ENCODE measurements at regions not wholly inside any gene's neighbourhood (a gene's known extent, or its start where the extent isn't known, plus 50 kb on each side); places are given as distances from the start of the nearest gene placed in this dataset.

DNA sequence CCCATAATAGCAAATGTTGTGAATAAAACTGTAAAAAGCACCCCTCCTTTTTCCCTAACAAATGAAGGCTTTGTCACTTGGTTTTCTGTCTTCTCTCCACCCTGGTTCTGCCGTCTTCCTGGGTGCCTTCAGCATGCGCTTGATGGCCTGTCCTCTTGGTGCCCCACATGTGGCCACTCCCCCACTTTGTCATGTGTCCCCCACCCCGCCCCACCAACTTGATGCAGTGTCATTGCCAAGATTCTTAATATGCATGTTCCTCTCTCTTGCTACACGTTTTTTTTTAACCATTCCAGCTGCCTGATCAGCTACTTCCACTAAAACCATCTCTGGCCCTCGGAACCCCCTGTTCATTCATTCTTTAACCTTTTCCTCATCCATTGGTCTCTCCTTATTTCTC lies 340.3 kb downstream of the QKI start:
- intact Hi-C loops (cut with micrococcal nuclease): no loop called here
- no peak overlapping the region for H3K4me3 ChIP-seq
- peaks cover 7% of the 10 kb centered on the region for H3K9me3 ChIP-seq (replicated peaks)
- H3K4me1 ChIP-seq: peaks cover 12% of the 10 kb centered on the region
- no peak overlapping the region for H3K27ac ChIP-seq (replicated peaks)
- no peak for TF ChIP-seq CTCF (IDR thresholded peaks at IDR 0.05; ENCODE audit: borderline replicate concordance)
- no peaks in the 10 kb centered on the region for H3K36me3 ChIP-seq
- H3K27me3 ChIP-seq (ENCODE audit: low read depth): no peaks in the 10 kb centered on the region
- DNase-seq: no peak

GRCh38 chr6:163753430-163753829 lies 338.9 kb downstream of the QKI start:
- TF ChIP-seq CTCF (IDR thresholded peaks at IDR 0.05; ENCODE audit: borderline replicate concordance): no peak
- Histone ChIP-seq H3K9me3 (replicated peaks) (peaks cover 7% of the 10 kb centered on the region), H3K4me3 (no peak overlapping the region), H3K36me3 (no peaks in the 10 kb centered on the region), H3K27me3 (ENCODE audit: low read depth) (no peaks in the 10 kb centered on the region), H3K4me1 (peaks cover 27% of the 10 kb centered on the region), H3K27ac (replicated peaks) (no peak overlapping the region)
- intact Hi-C loops (cut with micrococcal nuclease): no loop called here
- DNase-seq: no peak

- intact Hi-C loops (cut with micrococcal nuclease): no loop called here
- no peak overlapping the region for H3K4me3 ChIP-seq
- TF ChIP-seq CTCF (IDR thresholded peaks at IDR 0.05; ENCODE audit: borderline replicate concordance): no peak
- H3K27me3 ChIP-seq (ENCODE audit: low read depth): no peaks in the 10 kb centered on the region
- H3K27ac ChIP-seq (replicated peaks): no peak overlapping the region
- DNase-seq: no peak
- H3K9me3 ChIP-seq (replicated peaks): peaks cover 7% of the 10 kb centered on the region
- H3K36me3 ChIP-seq: no peaks in the 10 kb centered on the region
- peaks cover 30% of the 10 kb centered on the region for H3K4me1 ChIP-seq
These were observed 337.9 kb downstream of the QKI start for GRCh38 chr6:163752446-163752845.

GRCh38 chr6:163751032-163751525 lies 336.6 kb downstream of the QKI start:
- no peak for DNase-seq

GRCh38 chr6:163750431-163751031 lies 336.0 kb downstream of the QKI start:
- TF ChIP-seq CTCF (IDR thresholded peaks at IDR 0.05; ENCODE audit: borderline replicate concordance): no peak
- no peaks in the 10 kb centered on the region for H3K27me3 ChIP-seq (ENCODE audit: low read depth)
- peaks cover 33% of the 10 kb centered on the region for H3K4me1 ChIP-seq
- no peak overlapping the region for H3K4me3 ChIP-seq
- H3K9me3 ChIP-seq (replicated peaks): peaks cover 7% of the 10 kb centered on the region
- DNase-seq: no peak
- intact Hi-C loops (cut with micrococcal nuclease): no loop called here
- peak overlapping the region; percentile 88 for H3K27ac ChIP-seq (replicated peaks)
- no peaks in the 10 kb centered on the region for H3K36me3 ChIP-seq

More at GRCh38 chr6:163751032-163751525, 336.6 kb downstream of the QKI start:
- Histone ChIP-seq H3K27me3 (ENCODE audit: low read depth) (no peaks in the 10 kb centered on the region), H3K4me1 (peaks cover 30% of the 10 kb centered on the region), H3K4me3 (no peak overlapping the region), H3K9me3 (replicated peaks) (peaks cover 7% of the 10 kb centered on the region), H3K27ac (replicated peaks) (peak overlapping the region; percentile 88), H3K36me3 (no peaks in the 10 kb centered on the region)
- intact Hi-C loops (cut with micrococcal nuclease): no loop called here
- no peak for TF ChIP-seq CTCF (IDR thresholded peaks at IDR 0.05; ENCODE audit: borderline replicate concordance)

Measured in left ventricle myocardium inferior (tissue), 1 donor.